Spleen (tissue), 11 donors: ENCODE measurements at regions not wholly inside any gene's neighbourhood (a gene's known extent, or its start where the extent isn't known, plus 50 kb on each side); places are given as distances from the start of the nearest gene placed in this dataset.

Source experiments
- DNase-seq: peaks from one replicate; pipeline ENCODE4 v3.0.0-alpha.2; 2020
- H3K27ac ChIP-seq, 8 donors: fragments of 200-600 bp; sonication (generic) in 7 of 8; 1 replicate in 4 of 8; 2 replicates in 4 of 8; pipeline versions ENCODE4 v1.5.0 to v1.8.0; 2016 to 2021; ENCODE audit warnings: inconsistent platforms in 4 of 8, mild to moderate bottlenecking in 4 of 8, moderate library complexity in 1 of 8
- H3K27me3 ChIP-seq, 7 donors: fragments of 200-600 bp; sonication (generic) in 6 of 7; replicated peaks in 1 of 7; 1 replicate in 4 of 7; 2 replicates in 3 of 7; pipeline versions ENCODE4 v1.5.0 to v1.8.0; 2016 to 2021; ENCODE audit warnings: inconsistent platforms in 3 of 7, mild to moderate bottlenecking in 1 of 7
- H3K36me3 ChIP-seq, 6 donors: fragments of 200-600 bp; sonication (generic) in 5 of 6; 1 replicate in 4 of 6; 2 replicates in 2 of 6; pipeline versions ENCODE4 v1.5.0 to v1.8.0; 2016 to 2021; ENCODE audit warnings: inconsistent platforms in 2 of 6
- H3K4me1 ChIP-seq, 6 donors: fragments of 200-600 bp; sonication (generic) in 5 of 6; 1 replicate in 3 of 6; 2 replicates in 3 of 6; pipeline versions ENCODE4 v1.5.0 to v1.8.0; 2016 to 2021; ENCODE audit warnings: inconsistent platforms in 3 of 6
- H3K4me3 ChIP-seq, 8 donors: fragments of 200-600 bp; sonication (generic) in 7 of 8; 1 replicate in 4 of 8; 2 replicates in 4 of 8; pipeline versions ENCODE4 v1.5.0 to v1.8.0; 2016 to 2021; ENCODE audit warnings: inconsistent platforms in 4 of 8, mild to moderate bottlenecking in 4 of 8, moderate library complexity in 2 of 8
- H3K9me3 ChIP-seq, 8 donors: fragments of 200-600 bp; sonication (generic) in 7 of 8; 1 replicate in 4 of 8; 2 replicates in 4 of 8; pipeline versions ENCODE4 v1.5.0 to v1.8.0; 2016 to 2021; ENCODE audit warnings: inconsistent platforms in 4 of 8
- POLR2A ChIP-seq, 3 donors: fragments of 450-650 bp; IDR thresholded peaks; one replicate each; pipeline ENCODE4 v1.5.1; 2017; ENCODE audit warnings: antibody characterized with exemption in 3 of 3, mild to moderate bottlenecking in 1 of 3
- POLR2AphosphoS5 ChIP-seq, 3 donors: sonication (generic); formaldehyde crosslinking; IDR thresholded peaks; one replicate each; pipeline ENCODE4 v1.5.1; 2017; ENCODE audit warnings: antibody characterized with exemption in 3 of 3
- WGBS, 5 donors: extraction: QIAGEN DNeasy Blood & Tissue Kit in 3 of 5; methylation state at CpG; one replicate each; pipeline versions ENCODE4 v1.1.5 to v1.1.7; 2013 to 2018; 5-methylcytosine and 5-hydroxymethylcytosine counted together
- intact Hi-C: fragments of 100-400 bp; cut with DNase I; formaldehyde crosslinking; loops from one replicate; pipeline ENCODE4 v1.15.0; 2023; ENCODE audit warnings: low total_unique reads
- TF ChIP-seq, protein P1 (sequence below), 11 experiments: fragments of 200-600 bp in 7 of 11; fragments of 450-650 bp in 4 of 11; sonication (generic) in 4 of 11; IDR thresholded peaks in 8 of 11; conservative IDR thresholded peaks in 3 of 11; 1 replicate in 7 of 11; 2 replicates in 4 of 11; pipeline versions ENCODE4 v1.4.0 to v1.8.0; 2016 to 2021; ENCODE audit warnings: antibody characterized with exemption in 11 of 11, inconsistent platforms in 4 of 11, mild to moderate bottlenecking in 1 of 11
- donor health status: healthy with polysubstance abuse.
- donor health status: DM: no; HTN: no; CAD: no; lungs with moderate emphysema.
- donor health status: DM: no; HTN: no; CAD: no.
- donor health status: Bipolar disorder and iron deficiency.
- donor health status: healthy.
- donor health status: DM: no; HTN: no; CAD: no.
- donor health status: DM: yes; HTN: yes; CAD: no.

DNA sequence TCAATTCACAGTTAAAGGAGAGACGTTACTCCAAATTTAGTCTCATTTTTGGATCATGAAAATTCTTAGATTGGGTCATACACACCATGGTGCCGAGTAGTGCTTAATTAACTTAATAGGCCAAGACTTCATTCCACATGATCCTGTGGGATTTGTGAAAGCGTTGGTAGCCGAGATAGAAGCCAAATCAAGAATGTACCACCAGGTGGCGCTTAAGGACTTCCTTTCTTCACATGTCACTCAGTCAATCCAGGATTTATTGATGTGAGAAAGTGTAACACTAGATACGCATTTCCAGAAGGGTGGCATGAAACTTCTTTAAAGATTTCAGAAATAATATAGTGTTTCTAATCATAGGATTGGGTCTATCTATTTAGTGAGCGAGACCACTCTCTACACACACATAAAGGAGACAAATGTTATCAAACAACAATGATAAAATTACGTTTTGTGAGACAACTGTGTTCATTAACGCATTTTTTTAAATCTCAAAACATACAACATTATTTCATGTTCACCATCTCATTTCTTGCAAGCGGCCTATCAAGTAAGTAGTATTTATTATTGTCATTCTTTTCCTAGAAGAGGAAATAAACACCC lies 436.1 kb downstream of the CHL1 start:
- no peaks in the 10 kb centered on the region for H3K4me1 ChIP-seq
- H3K27ac ChIP-seq, result no peak overlapping the region
- intact Hi-C loops, result no loop called here
- no peaks in the 10 kb centered on the region for H3K9me3 ChIP-seq
- no peaks in the 10 kb centered on the region for H3K36me3 ChIP-seq
- no peaks in the 10 kb centered on the region for H3K27me3 ChIP-seq
- TF ChIP-seq POLR2A (IDR thresholded peaks at IDR 0.05) (no peak), POLR2AphosphoS5 (IDR thresholded peaks at IDR 0.05) (no peak)
- TF ChIP-seq, protein P1, sequence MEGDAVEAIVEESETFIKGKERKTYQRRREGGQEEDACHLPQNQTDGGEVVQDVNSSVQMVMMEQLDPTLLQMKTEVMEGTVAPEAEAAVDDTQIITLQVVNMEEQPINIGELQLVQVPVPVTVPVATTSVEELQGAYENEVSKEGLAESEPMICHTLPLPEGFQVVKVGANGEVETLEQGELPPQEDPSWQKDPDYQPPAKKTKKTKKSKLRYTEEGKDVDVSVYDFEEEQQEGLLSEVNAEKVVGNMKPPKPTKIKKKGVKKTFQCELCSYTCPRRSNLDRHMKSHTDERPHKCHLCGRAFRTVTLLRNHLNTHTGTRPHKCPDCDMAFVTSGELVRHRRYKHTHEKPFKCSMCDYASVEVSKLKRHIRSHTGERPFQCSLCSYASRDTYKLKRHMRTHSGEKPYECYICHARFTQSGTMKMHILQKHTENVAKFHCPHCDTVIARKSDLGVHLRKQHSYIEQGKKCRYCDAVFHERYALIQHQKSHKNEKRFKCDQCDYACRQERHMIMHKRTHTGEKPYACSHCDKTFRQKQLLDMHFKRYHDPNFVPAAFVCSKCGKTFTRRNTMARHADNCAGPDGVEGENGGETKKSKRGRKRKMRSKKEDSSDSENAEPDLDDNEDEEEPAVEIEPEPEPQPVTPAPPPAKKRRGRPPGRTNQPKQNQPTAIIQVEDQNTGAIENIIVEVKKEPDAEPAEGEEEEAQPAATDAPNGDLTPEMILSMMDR (IDR thresholded peaks at IDR 0.05 in 8 of 11, conservative IDR thresholded peaks at IDR 0.05 in 3 of 11), result peak in 9 of 11 experiments; percentile 33 to 66 (median 51)
- no peak for DNase-seq
- WGBS, 5 donors, result 26 to 35% (median 32%) methylated on average over 10 of the region's 10 CpGs
- no peak overlapping the region for H3K4me3 ChIP-seq

DNA sequence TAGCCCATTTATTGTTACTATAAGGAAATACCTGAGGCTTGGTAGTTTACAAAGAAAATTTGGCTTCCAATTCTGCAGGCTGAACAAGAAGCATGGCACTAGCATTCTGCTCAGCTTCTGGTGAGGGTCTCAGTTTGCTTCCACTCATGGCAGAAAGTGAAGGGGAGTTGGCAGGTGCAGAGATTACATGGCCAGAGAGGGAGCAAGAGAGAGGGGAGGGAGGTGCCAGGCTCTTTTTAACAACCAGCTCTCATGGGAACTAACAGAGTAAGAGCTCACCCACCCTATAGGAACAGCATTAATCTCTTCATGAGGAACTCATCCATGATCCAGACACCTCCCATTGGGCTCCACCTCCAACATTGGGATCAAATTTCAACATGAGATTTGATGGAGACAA lies 437.9 kb downstream of the CHL1 start:
- Histone ChIP-seq H3K27ac (no peak overlapping the region), H3K9me3 (no peaks in the 10 kb centered on the region), H3K27me3 (no peaks in the 10 kb centered on the region), H3K4me1 (no peaks in the 10 kb centered on the region), H3K4me3 (no peak overlapping the region), H3K36me3 (no peaks in the 10 kb centered on the region)
- no peak for DNase-seq
- TF ChIP-seq POLR2AphosphoS5 (IDR thresholded peaks at IDR 0.05), result no peak
- TF ChIP-seq POLR2A (IDR thresholded peaks at IDR 0.05), result no peak
- TF ChIP-seq, protein P1 (IDR thresholded peaks at IDR 0.05 in 8 of 11, conservative IDR thresholded peaks at IDR 0.05 in 3 of 11), result no peak
- intact Hi-C loops, result no loop called here

DNA sequence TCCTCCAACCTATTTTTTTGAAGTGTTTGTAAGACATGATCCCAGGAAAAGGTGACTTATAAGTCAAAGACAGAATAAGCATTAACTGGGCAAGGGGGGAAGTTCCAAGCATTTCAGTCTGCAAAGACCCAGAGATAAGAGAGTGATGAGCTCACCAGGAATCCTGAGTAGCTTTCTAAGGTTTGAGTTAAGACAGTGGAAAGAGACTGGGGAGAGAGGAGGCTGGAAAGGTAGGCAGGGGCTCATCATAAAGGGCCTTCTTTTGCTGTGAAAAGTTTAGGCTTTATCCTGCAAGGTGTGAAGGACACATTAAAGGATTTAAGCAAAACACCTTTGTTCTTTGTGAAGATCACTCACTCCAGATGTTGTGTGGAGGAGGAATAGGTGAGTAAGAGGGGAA lies 438.8 kb downstream of the CHL1 start:
- Histone ChIP-seq H3K4me1 (no peaks in the 10 kb centered on the region), H3K27ac (no peak overlapping the region), H3K9me3 (no peaks in the 10 kb centered on the region), H3K27me3 (no peaks in the 10 kb centered on the region), H3K4me3 (no peak overlapping the region), H3K36me3 (no peaks in the 10 kb centered on the region)
- TF ChIP-seq POLR2A (IDR thresholded peaks at IDR 0.05), result no peak
- intact Hi-C loops, result no loop called here
- DNase-seq, result no peak

DNA sequence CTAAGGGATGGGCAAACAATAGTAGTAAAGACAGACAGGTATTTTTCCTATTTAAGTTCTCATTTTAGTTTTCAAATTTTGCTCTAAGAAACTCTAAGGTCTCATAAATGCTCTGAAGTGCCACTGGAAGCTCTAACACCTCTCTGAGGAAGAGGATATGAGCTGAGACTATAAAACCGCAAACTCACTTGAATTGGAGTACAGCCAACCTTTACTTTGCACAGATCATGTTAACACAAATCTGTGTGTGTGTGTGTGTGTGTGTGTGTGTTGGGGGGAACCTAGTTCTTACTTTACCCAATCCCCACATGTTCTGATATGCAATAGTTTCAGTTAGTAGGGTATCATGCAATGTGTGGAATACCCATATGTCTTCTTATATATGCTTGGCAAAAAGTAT lies 446.8 kb downstream of the CHL1 start:
- 8 to 52% (median 27%) methylated on average over 1 of the region's 1 CpG for WGBS, 5 donors
- DNase-seq, result no peak

More for the DNA sequence above, 446.8 kb downstream of the CHL1 start:
- Histone ChIP-seq H3K27ac (no peak overlapping the region), H3K4me3 (no peak overlapping the region), H3K9me3 (no peaks in the 10 kb centered on the region), H3K4me1 (no peaks in the 10 kb centered on the region), H3K27me3 (no peaks in the 10 kb centered on the region), H3K36me3 (no peaks in the 10 kb centered on the region)
- intact Hi-C loops, result no loop called here
- TF ChIP-seq, protein P1 (IDR thresholded peaks at IDR 0.05 in 8 of 11, conservative IDR thresholded peaks at IDR 0.05 in 3 of 11), result no peak
- TF ChIP-seq POLR2AphosphoS5 (IDR thresholded peaks at IDR 0.05) (no peak), POLR2A (IDR thresholded peaks at IDR 0.05) (no peak)
